ENCODE measurements at regions not wholly inside any gene's neighbourhood (a gene's known extent, or its start where the extent isn't known, plus 50 kb on each side); places are given as distances from the start of the nearest gene placed in this dataset.

DNA sequence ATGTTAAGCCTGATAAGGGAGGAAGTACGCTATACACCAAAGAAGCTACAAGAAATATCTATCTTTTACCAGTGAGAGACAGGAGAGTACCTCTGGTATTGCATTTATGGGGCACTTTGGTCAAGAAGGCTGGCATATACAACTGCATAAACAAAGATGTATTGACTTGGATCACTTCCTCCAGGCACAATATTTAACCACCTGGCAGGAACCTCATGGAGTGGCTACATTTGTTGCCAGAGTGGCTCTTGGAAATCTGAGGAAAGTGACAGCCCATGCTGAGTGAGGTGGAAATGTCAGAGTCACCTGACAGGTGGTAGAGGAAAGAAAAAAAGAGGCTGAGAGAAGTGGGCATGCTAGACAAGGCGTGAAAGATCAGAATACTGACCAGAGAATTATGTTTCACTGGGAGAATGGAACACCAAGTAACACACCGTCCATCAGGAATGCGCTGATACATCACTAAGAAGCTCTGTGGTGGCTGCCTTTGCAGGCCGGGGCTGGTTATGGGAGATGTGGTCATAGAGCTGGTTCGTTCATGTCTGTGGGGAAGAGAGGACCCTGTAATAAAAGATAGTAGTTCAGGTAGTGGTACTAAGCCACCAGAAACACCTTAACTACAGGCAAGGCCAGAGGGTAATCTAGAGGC, 61.4 kb upstream of the UFL1 start:
- Histone ChIP-seq H3K27ac (ENCODE audit: low read length) (no peak overlapping the region), H3K36me3 (ENCODE audit: control insufficient read depth in 1 of 2, insufficient read depth in 2 of 2, low read length in 2 of 2) (no peaks in the 10 kb centered on the region), H3K27me3 (ENCODE audit: low read depth, low read length) (no peaks in the 10 kb centered on the region), H3K9me3 (ENCODE audit: control insufficient read depth in 1 of 2, low read length in 2 of 2) (no peaks in the 10 kb centered on the region), H3K4me1 (ENCODE audit: control insufficient read depth in 1 of 2, insufficient read depth in 2 of 2, low read length in 2 of 2) (no peaks in the 10 kb centered on the region), H3K4me3 (ENCODE audit: low read depth in 1 of 2, low read length in 2 of 2) (no peak overlapping the region)

DNA sequence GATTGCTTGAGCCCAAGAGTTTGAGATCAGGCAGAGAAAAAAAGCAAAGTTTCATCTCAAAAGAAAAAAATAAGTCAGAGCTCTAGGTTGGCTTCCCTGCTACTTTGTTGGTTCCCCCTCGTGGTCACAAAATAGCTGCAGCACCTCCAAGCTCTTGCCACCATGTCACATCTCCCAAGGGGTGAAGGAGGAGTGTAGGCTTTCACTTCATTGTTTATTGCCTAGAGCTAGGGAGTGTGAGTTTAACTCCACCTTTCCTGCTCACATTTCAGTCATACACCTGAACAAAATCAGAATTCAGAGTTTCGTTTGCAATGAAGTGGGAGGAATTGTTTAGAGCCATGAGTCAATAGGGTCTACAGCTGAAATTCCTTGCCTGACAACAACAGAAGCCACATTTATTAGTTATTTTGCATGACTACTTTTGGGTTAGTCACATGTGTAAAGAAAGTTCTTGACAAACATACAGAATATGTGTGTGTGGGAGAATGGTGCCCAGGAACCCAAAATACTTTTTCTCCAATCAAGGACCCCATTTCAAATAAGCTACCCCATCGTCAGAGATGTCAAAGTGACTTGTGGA, 56.2 kb upstream of the UFL1 start:
- Histone ChIP-seq H3K4me3 (ENCODE audit: low read depth in 1 of 2, low read length in 2 of 2) (no peak overlapping the region), H3K27me3 (ENCODE audit: low read depth, low read length) (no peaks in the 10 kb centered on the region), H3K9me3 (ENCODE audit: control insufficient read depth in 1 of 2, low read length in 2 of 2) (no peaks in the 10 kb centered on the region), H3K27ac (ENCODE audit: low read length) (no peak overlapping the region), H3K4me1 (ENCODE audit: control insufficient read depth in 1 of 2, insufficient read depth in 2 of 2, low read length in 2 of 2) (no peaks in the 10 kb centered on the region), H3K36me3 (ENCODE audit: control insufficient read depth in 1 of 2, insufficient read depth in 2 of 2, low read length in 2 of 2) (no peaks in the 10 kb centered on the region)

DNA sequence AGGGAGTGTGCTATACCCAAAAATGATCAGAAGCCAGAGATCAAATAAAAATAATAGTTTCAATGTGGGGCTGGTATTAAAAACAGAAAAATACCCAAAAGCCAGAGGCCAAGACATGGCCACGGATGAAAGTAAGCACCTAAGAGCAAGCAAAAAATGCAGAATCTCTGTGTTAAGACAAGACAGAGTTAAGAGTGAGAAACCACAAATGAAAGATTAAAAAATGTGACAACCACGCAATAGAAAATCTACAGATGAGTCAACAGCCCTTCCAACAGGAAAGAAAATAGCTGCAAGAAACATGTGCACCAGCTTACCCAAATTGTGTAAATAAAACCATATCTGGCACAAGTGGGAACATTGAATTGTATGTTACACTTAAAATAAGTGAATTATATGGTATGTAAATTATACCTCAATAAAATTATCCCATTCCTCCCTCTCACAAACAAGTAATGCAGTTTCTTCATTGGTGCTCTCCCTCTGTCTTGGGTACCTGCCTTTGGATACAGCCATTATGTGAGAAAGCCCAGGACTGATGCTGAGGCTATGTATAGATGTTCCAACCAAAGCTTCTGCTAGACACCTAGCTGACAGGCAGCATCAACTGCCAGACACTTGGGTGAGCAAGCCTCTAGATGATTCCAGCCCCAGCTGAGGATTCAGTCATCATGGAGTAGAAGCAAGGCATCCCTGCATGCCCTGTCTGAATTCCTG, 55.3 kb upstream of the UFL1 start:
- H3K4me3 ChIP-seq (ENCODE audit: low read depth in 1 of 2, low read length in 2 of 2): no peak overlapping the region
- H3K9me3 ChIP-seq (ENCODE audit: control insufficient read depth in 1 of 2, low read length in 2 of 2): no peaks in the 10 kb centered on the region

DNA sequence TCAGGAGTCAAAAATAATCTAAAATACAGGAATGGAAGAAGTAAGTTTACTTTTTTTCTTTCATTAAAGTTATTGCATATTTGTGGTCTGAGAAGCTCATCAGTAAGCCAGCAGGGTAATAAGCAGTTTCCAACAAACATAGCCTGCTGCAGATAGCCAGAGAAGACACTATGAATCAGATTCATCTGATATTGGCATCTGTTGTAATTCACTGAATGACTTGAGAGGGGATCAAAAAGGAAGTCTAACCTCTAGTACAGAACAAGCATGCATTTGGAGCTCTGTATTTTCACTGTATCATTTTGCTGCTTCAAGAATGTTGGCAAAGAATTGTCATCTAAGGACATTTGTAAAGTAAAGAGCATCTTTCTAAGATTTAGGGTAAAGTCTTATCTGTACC, 53.8 kb upstream of the UFL1 start:
- no peaks in the 10 kb centered on the region for H3K9me3 ChIP-seq (ENCODE audit: control insufficient read depth in 1 of 2, low read length in 2 of 2)
- no peak overlapping the region for H3K4me3 ChIP-seq (ENCODE audit: low read depth in 1 of 2, low read length in 2 of 2)
- H3K27me3 ChIP-seq (ENCODE audit: low read depth, low read length): no peaks in the 10 kb centered on the region
- no peaks in the 10 kb centered on the region for H3K4me1 ChIP-seq (ENCODE audit: control insufficient read depth in 1 of 2, insufficient read depth in 2 of 2, low read length in 2 of 2)
- no peaks in the 10 kb centered on the region for H3K36me3 ChIP-seq (ENCODE audit: control insufficient read depth in 1 of 2, insufficient read depth in 2 of 2, low read length in 2 of 2)
- no peak overlapping the region for H3K27ac ChIP-seq (ENCODE audit: low read length)

More for the DNA sequence above, 55.3 kb upstream of the UFL1 start:
- Histone ChIP-seq H3K27me3 (ENCODE audit: low read depth, low read length) (no peaks in the 10 kb centered on the region), H3K4me1 (ENCODE audit: control insufficient read depth in 1 of 2, insufficient read depth in 2 of 2, low read length in 2 of 2) (no peaks in the 10 kb centered on the region), H3K27ac (ENCODE audit: low read length) (no peak overlapping the region), H3K36me3 (ENCODE audit: control insufficient read depth in 1 of 2, insufficient read depth in 2 of 2, low read length in 2 of 2) (no peaks in the 10 kb centered on the region)

DNA sequence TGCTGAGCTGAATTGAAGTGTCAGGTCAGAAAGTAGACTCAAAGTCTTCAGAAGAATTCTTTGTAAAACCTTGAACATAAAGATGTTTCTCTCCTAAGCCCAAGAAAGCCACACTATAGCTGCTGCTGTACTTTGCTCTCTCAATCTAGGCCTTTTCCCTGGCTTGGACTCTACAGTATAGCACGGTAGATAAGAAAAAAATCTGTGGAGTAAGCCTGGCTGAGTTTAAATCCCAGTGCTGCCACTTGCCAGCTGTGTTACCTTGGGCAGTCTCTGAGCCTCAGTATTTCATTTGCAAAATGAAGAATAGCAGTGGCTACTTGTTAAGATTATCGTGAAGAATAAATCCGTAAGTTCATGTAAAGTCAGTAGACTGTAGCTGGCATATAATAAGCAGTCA, 53.3 kb upstream of the UFL1 start:
- no peaks in the 10 kb centered on the region for H3K36me3 ChIP-seq (ENCODE audit: control insufficient read depth in 1 of 2, insufficient read depth in 2 of 2, low read length in 2 of 2)
- H3K27ac ChIP-seq (ENCODE audit: low read length): no peak overlapping the region
- no peaks in the 10 kb centered on the region for H3K9me3 ChIP-seq (ENCODE audit: control insufficient read depth in 1 of 2, low read length in 2 of 2)
- H3K27me3 ChIP-seq (ENCODE audit: low read depth, low read length): no peaks in the 10 kb centered on the region
- H3K4me1 ChIP-seq (ENCODE audit: control insufficient read depth in 1 of 2, insufficient read depth in 2 of 2, low read length in 2 of 2): no peaks in the 10 kb centered on the region
- no peak overlapping the region for H3K4me3 ChIP-seq (ENCODE audit: low read depth in 1 of 2, low read length in 2 of 2)

DNA sequence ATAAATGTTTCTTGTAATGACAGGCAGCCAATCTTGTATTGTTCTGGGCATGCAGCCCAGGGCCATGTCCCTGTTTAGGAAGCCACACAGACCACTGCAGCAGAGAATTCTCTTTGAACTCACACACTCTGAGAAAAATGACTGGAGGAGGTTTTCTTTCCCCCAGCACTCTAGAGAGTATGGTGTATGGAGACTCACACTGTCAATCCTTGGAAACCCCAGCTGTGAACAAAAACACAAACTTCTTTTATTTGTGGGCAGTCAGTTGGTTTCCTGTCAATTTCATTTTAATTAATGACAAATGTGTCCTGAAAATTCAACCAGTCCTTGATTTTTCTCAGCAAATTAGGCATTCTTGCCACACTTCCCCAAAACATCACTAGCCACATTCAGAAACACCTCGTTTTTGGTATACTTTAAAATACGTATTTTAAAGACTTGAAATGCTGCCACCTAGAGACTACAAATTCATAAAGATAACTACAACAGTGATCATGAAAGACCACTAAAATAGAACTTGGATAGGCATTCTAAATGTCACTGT, 52.9 kb upstream of the UFL1 start:
- H3K36me3 ChIP-seq (ENCODE audit: control insufficient read depth in 1 of 2, insufficient read depth in 2 of 2, low read length in 2 of 2): no peaks in the 10 kb centered on the region
- no peaks in the 10 kb centered on the region for H3K4me1 ChIP-seq (ENCODE audit: control insufficient read depth in 1 of 2, insufficient read depth in 2 of 2, low read length in 2 of 2)
- no peaks in the 10 kb centered on the region for H3K27me3 ChIP-seq (ENCODE audit: low read depth, low read length)
- H3K4me3 ChIP-seq (ENCODE audit: low read depth in 1 of 2, low read length in 2 of 2): no peak overlapping the region
- H3K27ac ChIP-seq (ENCODE audit: low read length): no peak overlapping the region
- H3K9me3 ChIP-seq (ENCODE audit: control insufficient read depth in 1 of 2, low read length in 2 of 2): no peaks in the 10 kb centered on the region

DNA sequence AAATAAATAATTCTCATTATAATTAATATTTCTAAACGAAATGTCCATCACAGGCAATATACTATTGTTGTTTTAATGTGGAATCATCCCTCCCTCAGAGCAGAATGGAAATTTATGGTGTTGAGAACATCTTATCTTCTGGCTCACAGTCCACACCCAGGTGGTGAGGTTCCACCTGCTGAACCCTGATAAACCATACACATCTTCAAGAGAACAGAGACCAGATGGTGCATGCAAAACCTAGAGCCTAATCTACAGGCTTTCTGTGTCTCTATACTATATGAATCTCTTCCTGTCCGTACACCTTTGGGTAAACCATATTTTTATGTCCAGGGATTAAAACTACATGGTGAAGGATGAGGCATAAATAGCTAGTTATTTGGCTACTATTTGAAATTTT, 52.3 kb upstream of the UFL1 start:
- H3K9me3 ChIP-seq (ENCODE audit: control insufficient read depth in 1 of 2, low read length in 2 of 2): no peaks in the 10 kb centered on the region
- no peaks in the 10 kb centered on the region for H3K36me3 ChIP-seq (ENCODE audit: control insufficient read depth in 1 of 2, insufficient read depth in 2 of 2, low read length in 2 of 2)
- no peaks in the 10 kb centered on the region for H3K4me1 ChIP-seq (ENCODE audit: control insufficient read depth in 1 of 2, insufficient read depth in 2 of 2, low read length in 2 of 2)
- H3K27me3 ChIP-seq (ENCODE audit: low read depth, low read length): no peaks in the 10 kb centered on the region
- H3K27ac ChIP-seq (ENCODE audit: low read length): no peak overlapping the region
- no peak overlapping the region for H3K4me3 ChIP-seq (ENCODE audit: low read depth in 1 of 2, low read length in 2 of 2)

DNA sequence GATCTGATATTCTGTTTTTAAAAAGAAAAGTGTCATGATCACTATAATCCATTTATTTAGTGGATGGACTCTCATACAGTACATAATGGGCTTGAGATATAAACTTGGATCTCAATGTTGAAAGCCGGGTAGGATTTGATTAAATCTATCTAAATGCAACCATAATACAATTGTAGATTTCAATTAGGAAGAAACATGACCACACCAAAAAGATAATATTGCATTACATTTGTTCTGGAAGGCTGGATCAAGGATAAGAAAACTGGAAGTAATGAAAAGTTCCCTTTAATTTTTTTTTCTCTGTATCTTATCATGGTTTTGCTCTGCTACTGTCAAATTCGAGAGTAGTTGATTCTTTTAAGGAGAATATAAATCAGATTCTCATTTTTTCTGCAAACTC, 51.3 kb upstream of the UFL1 start:
- Histone ChIP-seq H3K4me3 (ENCODE audit: low read depth in 1 of 2, low read length in 2 of 2) (no peak overlapping the region), H3K4me1 (ENCODE audit: control insufficient read depth in 1 of 2, insufficient read depth in 2 of 2, low read length in 2 of 2) (no peaks in the 10 kb centered on the region), H3K27me3 (ENCODE audit: low read depth, low read length) (no peaks in the 10 kb centered on the region), H3K27ac (ENCODE audit: low read length) (no peak overlapping the region), H3K9me3 (ENCODE audit: control insufficient read depth in 1 of 2, low read length in 2 of 2) (no peaks in the 10 kb centered on the region), H3K36me3 (ENCODE audit: control insufficient read depth in 1 of 2, insufficient read depth in 2 of 2, low read length in 2 of 2) (no peaks in the 10 kb centered on the region)
